GM12878 (cell line): ENCODE measurements at regions not wholly inside any gene's neighbourhood (a gene's known extent, or its start where the extent isn't known, plus 50 kb on each side); places are given as distances from the start of the nearest gene placed in this dataset.

Source experiments
- ATAC-seq: fragments of 200-7000 bp; cut with Tn5 transposase; 3 replicates; pipeline ENCODE4 v1.9.1; 2020; ENCODE audit warnings: mild to moderate bottlenecking, moderate library complexity
- BruUV-seq: library from RNA; stranded (reverse); fragments of 400-500 nt; replicated peaks from 2 replicates; lab custom pipeline; 2021; lab: Mats Ljungman, UMichigan
- CTCF ChIA-PET: fragments of 300-600 bp; sonication (Branson Sonifier 250); formaldehyde crosslinking; extraction: SDS; loops from one replicate; lab custom pipeline; 2021; ENCODE audit warnings: inconsistent platforms; lab: Yijun Ruan, JAX
- POLR2A ChIA-PET: fragments of 350-600 bp; formaldehyde crosslinking; extraction: SDS; loops from one replicate; lab custom pipeline; 2021; ENCODE audit warnings: inconsistent platforms; lab: Charles Lee
- RAD21 ChIA-PET: fragments of 300-600 bp; sonication (Branson Sonifier 250); formaldehyde crosslinking; loops from one replicate; lab custom pipeline; 2023; ENCODE audit warnings: antibody characterized with exemption; ENCODE audit not compliant: unreplicated experiment; lab: Charles Lee
- SMC1A ChIA-PET: fragments of 300-600 bp; sonication (Branson Sonifier 250); formaldehyde crosslinking; loops from one replicate; lab custom pipeline; 2023; ENCODE audit not compliant: unreplicated experiment, uncharacterized antibody; lab: Charles Lee
- DNase-seq: peaks from one replicate; pipeline ENCODE4 v3.0.0-alpha.2; 2011; ENCODE audit warnings: low read depth, low spot score
- FAIRE-seq: peaks from 3 replicates; lab custom pipeline; 2011; peaks lifted over from hg19 to GRCh38; lab: Jason Lieb, UNC
- H2AFZ ChIP-seq: 2 replicates; pipeline ENCODE4 v1.6.0; 2011; ENCODE audit warnings: low read depth, low read length, control low read depth; ENCODE audit not compliant: control insufficient read depth
- H3K27ac ChIP-seq: 2 replicates; pipeline ENCODE4 v1.5.1; 2011; ENCODE audit warnings: control low read depth; ENCODE audit not compliant: control insufficient read depth, insufficient read depth
- H3K27me3 ChIP-seq, 2 experiments: replicated peaks in 1 of 2; 2 replicates each; pipeline versions ENCODE4 v1.6.0 to v1.6.1; 2011; ENCODE audit warnings: low read length in 1 of 2; ENCODE audit not compliant: control insufficient read depth in 2 of 2, insufficient read depth in 2 of 2
- H3K36me3 ChIP-seq, 2 experiments: 2 replicates each; pipeline ENCODE4 v1.5.1; 2011; ENCODE audit warnings: low read length in 1 of 2; ENCODE audit not compliant: control insufficient read depth in 2 of 2, insufficient read depth in 2 of 2
- H3K4me1 ChIP-seq: 2 replicates; pipeline ENCODE4 v1.6.1; 2011; ENCODE audit warnings: mild to moderate bottlenecking, low read length, moderate library complexity, mixed read lengths; ENCODE audit not compliant: control insufficient read depth, insufficient read depth
- H3K4me2 ChIP-seq: 2 replicates; pipeline ENCODE4 v1.6.0; 2011; ENCODE audit warnings: control low read depth; ENCODE audit not compliant: control insufficient read depth, insufficient read depth
- H3K4me3 ChIP-seq: fragments of 200-600 bp; sonication (generic); 2 replicates; pipeline ENCODE4 v1.5.1; 2016
- H3K79me2 ChIP-seq: 2 replicates; pipeline ENCODE4 v1.6.0; 2011; ENCODE audit warnings: low read length; ENCODE audit not compliant: control insufficient read depth, insufficient read depth
- H3K9ac ChIP-seq: 2 replicates; pipeline ENCODE4 v1.8.0; 2011; ENCODE audit warnings: low read length, control low read depth, mixed read lengths; ENCODE audit not compliant: control insufficient read depth, insufficient read depth
- H3K9me3 ChIP-seq: replicated peaks from 3 replicates; pipeline ENCODE4 v1.5.1; 2011; ENCODE audit warnings: mild to moderate bottlenecking, low read length; ENCODE audit not compliant: control insufficient read depth, insufficient read depth
- H4K20me1 ChIP-seq: 2 replicates; pipeline ENCODE4 v1.6.0; 2011; ENCODE audit not compliant: control insufficient read depth, insufficient read depth
- BHLHE40 ChIP-seq, 2 experiments: fragments of 450-650 bp in 1 of 2; IDR thresholded peaks; 2 replicates each; pipeline ENCODE4 v1.6.1; 2011 to 2017; ENCODE audit warnings: low read depth in 2 of 2, borderline replicate concordance in 1 of 2, improper control_type of control experiment in 1 of 2, low read length in 1 of 2, mild to moderate bottlenecking in 1 of 2
- CEBPB ChIP-seq, 2 experiments: fragments of 150-350 bp in 1 of 2; IDR thresholded peaks; 2 replicates each; pipeline ENCODE4 v1.6.1; 2012 to 2014; ENCODE audit warnings: low read depth in 2 of 2, low read length in 2 of 2, borderline replicate concordance in 1 of 2, inconsistent platforms in 1 of 2
- CREM ChIP-seq: IDR thresholded peaks from 2 replicates; pipeline ENCODE4 v1.6.1; 2014; ENCODE audit warnings: antibody characterized with exemption, low read depth
- HDAC2 ChIP-seq: fragments of 200-600 bp; sonication (generic); IDR thresholded peaks from 2 replicates; pipeline ENCODE4 v1.6.1; 2017
- MTA3 ChIP-seq: IDR thresholded peaks from 2 replicates; pipeline ENCODE4 v1.6.1; 2012; ENCODE audit warnings: low read length, inconsistent platforms, borderline replicate concordance
- MXI1 ChIP-seq: fragments of 150-350 bp; IDR thresholded peaks from 2 replicates; pipeline ENCODE4 v1.6.1; 2011; ENCODE audit warnings: low read depth, mild to moderate bottlenecking, inconsistent platforms, low read length, improper control_type of control experiment
- NFIC ChIP-seq: IDR thresholded peaks from 2 replicates; pipeline ENCODE4 v1.6.1; 2012; ENCODE audit warnings: low read depth, mild to moderate bottlenecking, inconsistent platforms, low read length, moderate library complexity
- SMC3 ChIP-seq: IDR thresholded peaks from 2 replicates; pipeline ENCODE4 v1.6.1; 2011; ENCODE audit warnings: low read length, improper control_type of control experiment, borderline replicate concordance
- TBL1XR1 ChIP-seq: IDR thresholded peaks from 2 replicates; pipeline ENCODE4 v1.6.1; 2012; ENCODE audit warnings: low read depth, low read length, improper control_type of control experiment
- WGBS: methylation state at CpG from one replicate; pipeline ENCODE4 v1.1.6; 2016; ENCODE audit warnings: low lambda C conversion rate; ENCODE audit not compliant: insufficient replicate concordance, insufficient coverage; ENCODE audit errors: missing lambda C conversion rate; 5-methylcytosine and 5-hydroxymethylcytosine counted together
- in situ Hi-C: fragments of 300-500 bp; cut with MboI; formaldehyde crosslinking; loops from 9 replicates; pipeline ENCODE4 v1.14.3; 2018; ENCODE audit warnings: mixed read lengths
- intact Hi-C: fragments of 100-400 bp; cut with micrococcal nuclease; formaldehyde crosslinking; loops from one replicate; pipeline ENCODE4 v1.14.2; 2022; ENCODE audit not compliant: unreplicated experiment

DNA sequence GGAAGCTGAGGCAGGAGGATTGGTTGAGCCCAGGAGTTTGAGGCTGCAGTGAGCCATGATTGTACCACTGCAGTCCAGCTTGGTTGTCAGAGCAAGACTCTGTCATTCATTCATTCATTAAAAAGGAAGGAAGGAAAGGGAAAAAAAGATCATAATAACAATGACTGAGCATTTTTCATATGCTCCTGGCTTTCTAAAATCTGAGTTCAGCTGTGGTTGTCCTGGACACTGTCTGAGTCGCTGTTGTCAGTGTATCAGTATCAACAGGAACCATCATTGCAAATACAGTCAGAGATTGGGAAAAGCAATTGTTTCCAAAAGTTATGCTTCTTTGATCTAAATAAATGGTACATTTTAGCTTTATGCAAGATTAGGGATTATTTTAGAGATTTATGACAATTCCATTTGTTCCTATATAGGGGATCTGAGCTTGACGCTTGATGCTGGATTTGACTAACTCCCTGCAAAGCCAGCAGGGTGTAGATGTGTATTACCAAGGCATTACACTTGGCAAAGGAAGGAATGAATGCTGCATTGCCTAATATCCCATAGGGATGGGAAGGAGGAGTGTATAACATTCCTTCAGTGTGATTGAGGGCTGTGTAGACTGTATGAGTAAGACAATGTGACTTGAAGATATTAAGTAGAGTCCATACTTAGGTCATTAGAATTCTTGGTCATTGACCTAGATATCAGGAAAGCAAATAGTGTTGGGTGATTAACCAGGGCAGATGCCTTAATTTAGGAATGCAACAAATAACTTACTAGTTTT, 100.2 kb downstream of the DISP1 start:
- no peak for FAIRE-seq
- no peaks in the 10 kb centered on the region for H3K79me2 ChIP-seq
- RAD21 ChIA-PET: no interaction called here
- SMC1A ChIA-PET: no interaction called here
- H3K9me3 ChIP-seq: no peaks in the 10 kb centered on the region; the same call in 1 of the 3 replicates
- no peak overlapping the region for H3K27ac ChIP-seq
- in situ Hi-C loops (no loop called here), intact Hi-C loops (no loop called here)
- no peak for TF ChIP-seq CREM
- no peak for TF ChIP-seq MXI1
- no peak for TF ChIP-seq MTA3
- TF ChIP-seq CEBPB (IDR thresholded peaks at IDR 0.05; ENCODE audit: borderline replicate concordance in 1 of 2, low read depth in 2 of 2, low read length in 2 of 2): no peak
- TF ChIP-seq HDAC2: no peak
- TF ChIP-seq SMC3: no peak
- TF ChIP-seq NFIC: no peak
- TF ChIP-seq TBL1XR1: no peak
- no peak for TF ChIP-seq BHLHE40 (IDR thresholded peaks at IDR 0.05; ENCODE audit: borderline replicate concordance in 1 of 2, low read depth in 2 of 2, low read length in 1 of 2)
- no peak for ATAC-seq
- no peaks in the 10 kb centered on the region for H3K4me1 ChIP-seq
- whole genome bisulfite sequencing: 90% methylated on average over 2 of the region's 2 CpGs
- H3K27me3 ChIP-seq: no peaks in the 10 kb centered on the region
- no peak overlapping the region for H3K9ac ChIP-seq
- H3K4me3 ChIP-seq: no peak overlapping the region
- no peak overlapping the region for H3K4me2 ChIP-seq
- H3K36me3 ChIP-seq: no peaks in the 10 kb centered on the region
- POLR2A ChIA-PET: no interaction called here
- CTCF ChIA-PET: no interaction called here
- no peak for DNase-seq
- BruUV-seq: no TSS peak
- no peak overlapping the region for H2AFZ ChIP-seq
- no peaks in the 10 kb centered on the region for H4K20me1 ChIP-seq
